Sigmoid colon (tissue), 6 donors: ENCODE measurements at regions not wholly inside any gene's neighbourhood (a gene's known extent, or its start where the extent isn't known, plus 50 kb on each side); places are given as distances from the start of the nearest gene placed in this dataset.

Experiments
- DNase-seq: peaks from one replicate; pipeline ENCODE4 v3.0.0-alpha.2; 2019
- H3K27ac ChIP-seq, 4 donors: fragments of 200-600 bp; sonication (generic); one replicate each; pipeline ENCODE4 v1.5.1; 2016 to 2019; ENCODE audit warnings: mild to moderate bottlenecking in 1 of 4
- H3K27me3 ChIP-seq, 3 donors: fragments of 200-600 bp; sonication (generic); one replicate each; pipeline ENCODE4 v1.5.1; 2019; ENCODE audit warnings: mild to moderate bottlenecking in 1 of 3
- H3K36me3 ChIP-seq, 4 donors: fragments of 200-600 bp; sonication (generic); one replicate each; pipeline ENCODE4 v1.5.1; 2016 to 2019
- H3K4me1 ChIP-seq, 4 donors: fragments of 200-600 bp; sonication (generic); one replicate each; pipeline ENCODE4 v1.5.1; 2017 to 2019
- H3K4me3 ChIP-seq, 4 donors: fragments of 200-600 bp; sonication (generic); one replicate each; pipeline ENCODE4 v1.5.1; 2017 to 2019; ENCODE audit warnings: mild to moderate bottlenecking in 2 of 4, moderate library complexity in 1 of 4
- H3K9me3 ChIP-seq, 4 donors: fragments of 200-600 bp in 3 of 4; sonication (generic) in 3 of 4; one replicate each; pipeline versions ENCODE4 v1.5.1 to v1.6.1; 2013 to 2019
- CTCF ChIP-seq, 4 experiments: fragments of 450-650 bp in 3 of 4; fragments of 200-600 bp in 1 of 4; IDR thresholded peaks; one replicate each; pipeline ENCODE4 v1.5.1; 2016 to 2019; ENCODE audit warnings: antibody characterized with exemption in 4 of 4, mild to moderate bottlenecking in 3 of 4, moderate library complexity in 2 of 4
- EP300 ChIP-seq, 4 donors: sonication (generic); formaldehyde crosslinking; IDR thresholded peaks; one replicate each; pipeline ENCODE4 v1.6.1; 2017; ENCODE audit warnings: antibody characterized with exemption in 4 of 4
- POLR2A ChIP-seq, 2 donors: fragments of 450-650 bp; IDR thresholded peaks; one replicate each; pipeline ENCODE4 v1.6.1; 2016; ENCODE audit warnings: antibody characterized with exemption in 2 of 2, mild to moderate bottlenecking in 2 of 2, moderate library complexity in 2 of 2
- POLR2AphosphoS5 ChIP-seq, 4 donors: sonication (generic); formaldehyde crosslinking; IDR thresholded peaks; one replicate each; pipeline ENCODE4 v1.6.1; 2017; ENCODE audit warnings: antibody characterized with exemption in 4 of 4
- WGBS, 2 donors: extraction: QIAGEN DNeasy Blood & Tissue Kit; methylation state at CpG; one replicate each; pipeline ENCODE4 v1.1.7; 2013; 5-methylcytosine and 5-hydroxymethylcytosine counted together
- intact Hi-C: fragments of 100-400 bp; cut with DNase I; formaldehyde crosslinking; loops from one replicate; pipeline ENCODE4 v1.15.1; 2023
- donor health status: healthy with polysubstance abuse.
- donor health status: healthy.

- H3K9me3 ChIP-seq, result no peaks in the 10 kb centered on the region
- H3K27me3 ChIP-seq, result no peaks in the 10 kb centered on the region
- 83 to 85% methylated on average over 2 of the region's 2 CpGs for WGBS, 2 donors
- no peaks in the 10 kb centered on the region for H3K4me1 ChIP-seq
- intact Hi-C loops, result no loop called here
- H3K27ac ChIP-seq, result no peak overlapping the region
- TF ChIP-seq CTCF (IDR thresholded peaks at IDR 0.05) (no peak), EP300 (IDR thresholded peaks at IDR 0.05) (no peak), POLR2A (IDR thresholded peaks at IDR 0.05) (no peak), POLR2AphosphoS5 (IDR thresholded peaks at IDR 0.05) (no peak)
- no peak overlapping the region for H3K4me3 ChIP-seq
- DNase-seq, result no peak
- no peaks in the 10 kb centered on the region for H3K36me3 ChIP-seq
These were observed 358.8 kb upstream of the TRPC7 start for GRCh38 chr5:136724161-136724560.

GRCh38 chr5:136722581-136722980 lies 357.2 kb upstream of the TRPC7 start:
- Histone ChIP-seq H3K4me3 (no peak overlapping the region), H3K27me3 (no peaks in the 10 kb centered on the region), H3K36me3 (no peaks in the 10 kb centered on the region), H3K27ac (no peak overlapping the region), H3K4me1 (no peaks in the 10 kb centered on the region), H3K9me3 (no peaks in the 10 kb centered on the region)
- WGBS, 2 donors, result 87 to 92% methylated on average over 1 of the region's 1 CpG
- no peak for DNase-seq
- intact Hi-C loops, result no loop called here
- TF ChIP-seq POLR2A (IDR thresholded peaks at IDR 0.05) (no peak), CTCF (IDR thresholded peaks at IDR 0.05) (no peak), POLR2AphosphoS5 (IDR thresholded peaks at IDR 0.05) (no peak), EP300 (IDR thresholded peaks at IDR 0.05) (no peak)

GRCh38 chr5:136722086-136722485 lies 356.7 kb upstream of the TRPC7 start:
- Histone ChIP-seq H3K4me1 (no peaks in the 10 kb centered on the region), H3K36me3 (no peaks in the 10 kb centered on the region), H3K9me3 (no peaks in the 10 kb centered on the region), H3K27me3 (no peaks in the 10 kb centered on the region), H3K27ac (no peak overlapping the region), H3K4me3 (no peak overlapping the region)
- TF ChIP-seq POLR2AphosphoS5 (IDR thresholded peaks at IDR 0.05), result no peak
- 64 to 79% methylated on average over 4 of the region's 4 CpGs for WGBS, 2 donors
- intact Hi-C loops, result no loop called here
- DNase-seq, result no peak

- WGBS, 2 donors, result 35 to 45% methylated on average over 2 of the region's 2 CpGs
These were observed 355.3 kb upstream of the TRPC7 start for GRCh38 chr5:136720674-136721073.

GRCh38 chr5:136717917-136718316 lies 352.6 kb upstream of the TRPC7 start:
- Histone ChIP-seq H3K4me3 (no peak overlapping the region), H3K9me3 (no peaks in the 10 kb centered on the region), H3K36me3 (no peaks in the 10 kb centered on the region), H3K27me3 (no peaks in the 10 kb centered on the region), H3K27ac (no peak overlapping the region), H3K4me1 (no peaks in the 10 kb centered on the region)
- no peak for TF ChIP-seq POLR2AphosphoS5 (IDR thresholded peaks at IDR 0.05)
- intact Hi-C loops, result no loop called here
- no peak for DNase-seq

More at GRCh38 chr5:136720674-136721073, 355.3 kb upstream of the TRPC7 start:
- no peaks in the 10 kb centered on the region for H3K4me1 ChIP-seq
- H3K4me3 ChIP-seq, result no peak overlapping the region
- H3K27ac ChIP-seq, result no peak overlapping the region
- intact Hi-C loops, result no loop called here
- TF ChIP-seq EP300 (IDR thresholded peaks at IDR 0.05) (no peak), CTCF (IDR thresholded peaks at IDR 0.05) (no peak), POLR2AphosphoS5 (IDR thresholded peaks at IDR 0.05) (no peak), POLR2A (IDR thresholded peaks at IDR 0.05) (no peak)
- no peak for DNase-seq
- H3K27me3 ChIP-seq, result no peaks in the 10 kb centered on the region
- no peaks in the 10 kb centered on the region for H3K36me3 ChIP-seq
- H3K9me3 ChIP-seq, result no peaks in the 10 kb centered on the region

- no peak for TF ChIP-seq CTCF (IDR thresholded peaks at IDR 0.05)
- TF ChIP-seq POLR2AphosphoS5 (IDR thresholded peaks at IDR 0.05), result no peak
- no peak for TF ChIP-seq EP300 (IDR thresholded peaks at IDR 0.05)
- no peak for TF ChIP-seq POLR2A (IDR thresholded peaks at IDR 0.05)
- no peak for DNase-seq
- WGBS, 2 donors, result 92 to 94% methylated on average over 1 of the region's 1 CpG
- H3K4me3 ChIP-seq, result no peak overlapping the region
- no peaks in the 10 kb centered on the region for H3K4me1 ChIP-seq
- no peaks in the 10 kb centered on the region for H3K27me3 ChIP-seq
- no peaks in the 10 kb centered on the region for H3K36me3 ChIP-seq
- no peaks in the 10 kb centered on the region for H3K9me3 ChIP-seq
- H3K27ac ChIP-seq, result no peak overlapping the region
- intact Hi-C loops, result no loop called here
These were observed 348.9 kb upstream of the TRPC7 start for GRCh38 chr5:136714286-136714685.
